GM12878 (cell line): ENCODE measurements at regions not wholly inside any gene's neighbourhood (a gene's known extent, or its start where the extent isn't known, plus 50 kb on each side); places are given as distances from the start of the nearest gene placed in this dataset.

Experiments
- ATAC-seq: fragments of 200-7000 bp; cut with Tn5 transposase; 3 replicates; pipeline ENCODE4 v1.9.1; 2020; ENCODE audit warnings: mild to moderate bottlenecking, moderate library complexity
- BruUV-seq: library from RNA; stranded (reverse); fragments of 400-500 nt; replicated peaks from 2 replicates; lab custom pipeline; 2021; lab: Mats Ljungman, UMichigan
- CTCF ChIA-PET: fragments of 300-600 bp; sonication (Branson Sonifier 250); formaldehyde crosslinking; extraction: SDS; loops from one replicate; lab custom pipeline; 2021; ENCODE audit warnings: inconsistent platforms; lab: Yijun Ruan, JAX
- POLR2A ChIA-PET: fragments of 350-600 bp; formaldehyde crosslinking; extraction: SDS; loops from one replicate; lab custom pipeline; 2021; ENCODE audit warnings: inconsistent platforms; lab: Charles Lee
- RAD21 ChIA-PET: fragments of 300-600 bp; sonication (Branson Sonifier 250); formaldehyde crosslinking; loops from one replicate; lab custom pipeline; 2023; ENCODE audit warnings: antibody characterized with exemption; ENCODE audit not compliant: unreplicated experiment; lab: Charles Lee
- SMC1A ChIA-PET: fragments of 300-600 bp; sonication (Branson Sonifier 250); formaldehyde crosslinking; loops from one replicate; lab custom pipeline; 2023; ENCODE audit not compliant: unreplicated experiment, uncharacterized antibody; lab: Charles Lee
- DNase-seq: peaks from one replicate; pipeline ENCODE4 v3.0.0-alpha.2; 2011; ENCODE audit warnings: low read depth, low spot score
- FAIRE-seq: peaks from 3 replicates; lab custom pipeline; 2011; peaks lifted over from hg19 to GRCh38; lab: Jason Lieb, UNC
- H2AFZ ChIP-seq: 2 replicates; pipeline ENCODE4 v1.6.0; 2011; ENCODE audit warnings: low read depth, low read length, control low read depth; ENCODE audit not compliant: control insufficient read depth
- H3K27ac ChIP-seq: 2 replicates; pipeline ENCODE4 v1.5.1; 2011; ENCODE audit warnings: control low read depth; ENCODE audit not compliant: control insufficient read depth, insufficient read depth
- H3K27me3 ChIP-seq, 2 experiments: replicated peaks in 1 of 2; 2 replicates each; pipeline versions ENCODE4 v1.6.0 to v1.6.1; 2011; ENCODE audit warnings: low read length in 1 of 2; ENCODE audit not compliant: control insufficient read depth in 2 of 2, insufficient read depth in 2 of 2
- H3K36me3 ChIP-seq, 2 experiments: 2 replicates each; pipeline ENCODE4 v1.5.1; 2011; ENCODE audit warnings: low read length in 1 of 2; ENCODE audit not compliant: control insufficient read depth in 2 of 2, insufficient read depth in 2 of 2
- H3K4me1 ChIP-seq: 2 replicates; pipeline ENCODE4 v1.6.1; 2011; ENCODE audit warnings: mild to moderate bottlenecking, low read length, moderate library complexity, mixed read lengths; ENCODE audit not compliant: control insufficient read depth, insufficient read depth
- H3K4me2 ChIP-seq: 2 replicates; pipeline ENCODE4 v1.6.0; 2011; ENCODE audit warnings: control low read depth; ENCODE audit not compliant: control insufficient read depth, insufficient read depth
- H3K4me3 ChIP-seq: fragments of 200-600 bp; sonication (generic); 2 replicates; pipeline ENCODE4 v1.5.1; 2016
- H3K79me2 ChIP-seq: 2 replicates; pipeline ENCODE4 v1.6.0; 2011; ENCODE audit warnings: low read length; ENCODE audit not compliant: control insufficient read depth, insufficient read depth
- H3K9ac ChIP-seq: 2 replicates; pipeline ENCODE4 v1.8.0; 2011; ENCODE audit warnings: low read length, control low read depth, mixed read lengths; ENCODE audit not compliant: control insufficient read depth, insufficient read depth
- H3K9me3 ChIP-seq: replicated peaks from 3 replicates; pipeline ENCODE4 v1.5.1; 2011; ENCODE audit warnings: mild to moderate bottlenecking, low read length; ENCODE audit not compliant: control insufficient read depth, insufficient read depth
- H4K20me1 ChIP-seq: 2 replicates; pipeline ENCODE4 v1.6.0; 2011; ENCODE audit not compliant: control insufficient read depth, insufficient read depth
- ATF2 ChIP-seq: IDR thresholded peaks from 2 replicates; pipeline ENCODE4 v1.6.1; 2012; ENCODE audit warnings: low read length, inconsistent platforms
- BMI1 ChIP-seq: fragments of 450-650 bp; IDR thresholded peaks from 2 replicates; pipeline ENCODE4 v1.6.1; 2016; ENCODE audit warnings: mild to moderate bottlenecking, moderate library complexity, borderline replicate concordance
- CBX3 ChIP-seq: fragments of 200-600 bp; sonication (generic); IDR thresholded peaks from 2 replicates; pipeline ENCODE4 v1.6.1; 2016; ENCODE audit warnings: low read depth, borderline replicate concordance
- CHD4 ChIP-seq: fragments of 200-600 bp; sonication (generic); IDR thresholded peaks from 2 replicates; pipeline ENCODE4 v1.6.1; 2016; ENCODE audit warnings: mild to moderate bottlenecking
- E2F8 ChIP-seq: fragments of 450-650 bp; IDR thresholded peaks from 2 replicates; pipeline ENCODE4 v1.6.1; 2018; ENCODE audit warnings: mild to moderate bottlenecking, low read depth, moderate library complexity; ENCODE audit not compliant: partially characterized antibody
- HDGF ChIP-seq: fragments of 450-650 bp; IDR thresholded peaks from 2 replicates; pipeline ENCODE4 v1.6.1; 2016; ENCODE audit warnings: antibody characterized with exemption
- MEF2B ChIP-seq: fragments of 450-650 bp; IDR thresholded peaks from 2 replicates; pipeline ENCODE4 v1.6.1; 2018; ENCODE audit warnings: mild to moderate bottlenecking, moderate library complexity; ENCODE audit not compliant: partially characterized antibody, poor library complexity, severe bottlenecking
- YBX1 ChIP-seq: fragments of 450-650 bp; IDR thresholded peaks from 2 replicates; pipeline ENCODE4 v1.6.1; 2016; ENCODE audit warnings: antibody characterized with exemption
- WGBS: methylation state at CpG from one replicate; pipeline ENCODE4 v1.1.6; 2016; ENCODE audit warnings: low lambda C conversion rate; ENCODE audit not compliant: insufficient replicate concordance, insufficient coverage; ENCODE audit errors: missing lambda C conversion rate; 5-methylcytosine and 5-hydroxymethylcytosine counted together
- in situ Hi-C: fragments of 300-500 bp; cut with MboI; formaldehyde crosslinking; loops from 9 replicates; pipeline ENCODE4 v1.14.3; 2018; ENCODE audit warnings: mixed read lengths
- intact Hi-C: fragments of 100-400 bp; cut with micrococcal nuclease; formaldehyde crosslinking; loops from one replicate; pipeline ENCODE4 v1.14.2; 2022; ENCODE audit not compliant: unreplicated experiment
- TF ChIP-seq, protein P1 (sequence below): fragments of 450-650 bp; IDR thresholded peaks from 2 replicates; pipeline ENCODE4 v1.6.1; 2016; ENCODE audit warnings: mild to moderate bottlenecking, moderate library complexity, borderline replicate concordance

GRCh38 chrX:7204619-7205018 is 56.7 kb upstream of the PUDP start:
- Histone ChIP-seq H3K9ac (no peak overlapping the region), H3K4me3 (no peak overlapping the region), H3K27me3 (no peaks in the 10 kb centered on the region), H3K4me1 (peaks cover 4% of the 10 kb centered on the region), H3K36me3 (no peaks in the 10 kb centered on the region; a peak in 1 of 4 replicates), H3K79me2 (no peaks in the 10 kb centered on the region), H4K20me1 (no peaks in the 10 kb centered on the region), H3K4me2 (peak overlapping the region; percentile 35; the same call in 1 of the 2 replicates), H2AFZ (no peak overlapping the region)
- no peak for FAIRE-seq
- ChIA-PET POLR2A (no interaction called here), SMC1A (interaction anchor here (0.8 to 2.5 kb wide), 4 partner anchors 10 to 135 kb away, joined by 3 to 7 read pairs (median 3); no protein-coding TSS in a partner anchor), CTCF (no interaction called here), RAD21 (interaction anchor here (0.6 kb wide), 1 partner anchor 357 kb away, joined by 5 read pairs; no protein-coding TSS in a partner anchor)
- in situ Hi-C loops (no loop called here), intact Hi-C loops (no loop called here)
- BruUV-seq = no TSS peak
- TF ChIP-seq HDGF (peak; percentile 88), E2F8 (no peak), CBX3 (no peak), CHD4 (no peak), BMI1 (no peak), ATF2 (no peak), MEF2B (no peak), YBX1 (0 out of 2 replicates have a peak, but pooled peaks have one; percentile 56)
- TF ChIP-seq, protein P1, sequence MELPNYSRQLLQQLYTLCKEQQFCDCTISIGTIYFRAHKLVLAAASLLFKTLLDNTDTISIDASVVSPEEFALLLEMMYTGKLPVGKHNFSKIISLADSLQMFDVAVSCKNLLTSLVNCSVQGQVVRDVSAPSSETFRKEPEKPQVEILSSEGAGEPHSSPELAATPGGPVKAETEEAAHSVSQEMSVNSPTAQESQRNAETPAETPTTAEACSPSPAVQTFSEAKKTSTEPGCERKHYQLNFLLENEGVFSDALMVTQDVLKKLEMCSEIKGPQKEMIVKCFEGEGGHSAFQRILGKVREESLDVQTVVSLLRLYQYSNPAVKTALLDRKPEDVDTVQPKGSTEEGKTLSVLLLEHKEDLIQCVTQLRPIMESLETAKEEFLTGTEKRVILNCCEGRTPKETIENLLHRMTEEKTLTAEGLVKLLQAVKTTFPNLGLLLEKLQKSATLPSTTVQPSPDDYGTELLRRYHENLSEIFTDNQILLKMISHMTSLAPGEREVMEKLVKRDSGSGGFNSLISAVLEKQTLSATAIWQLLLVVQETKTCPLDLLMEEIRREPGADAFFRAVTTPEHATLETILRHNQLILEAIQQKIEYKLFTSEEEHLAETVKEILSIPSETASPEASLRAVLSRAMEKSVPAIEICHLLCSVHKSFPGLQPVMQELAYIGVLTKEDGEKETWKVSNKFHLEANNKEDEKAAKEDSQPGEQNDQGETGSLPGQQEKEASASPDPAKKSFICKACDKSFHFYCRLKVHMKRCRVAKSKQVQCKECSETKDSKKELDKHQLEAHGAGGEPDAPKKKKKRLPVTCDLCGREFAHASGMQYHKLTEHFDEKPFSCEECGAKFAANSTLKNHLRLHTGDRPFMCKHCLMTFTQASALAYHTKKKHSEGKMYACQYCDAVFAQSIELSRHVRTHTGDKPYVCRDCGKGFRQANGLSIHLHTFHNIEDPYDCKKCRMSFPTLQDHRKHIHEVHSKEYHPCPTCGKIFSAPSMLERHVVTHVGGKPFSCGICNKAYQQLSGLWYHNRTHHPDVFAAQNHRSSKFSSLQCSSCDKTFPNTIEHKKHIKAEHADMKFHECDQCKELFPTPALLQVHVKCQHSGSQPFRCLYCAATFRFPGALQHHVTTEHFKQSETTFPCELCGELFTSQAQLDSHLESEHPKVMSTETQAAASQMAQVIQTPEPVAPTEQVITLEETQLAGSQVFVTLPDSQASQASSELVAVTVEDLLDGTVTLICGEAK = no peak
- TF ChIP-seq, all 136 proteins: peak for 2
- ATAC-seq (no peak), DNase-seq (no peak)
- Histone ChIP-seq H3K27ac (no peak overlapping the region), H3K9me3 (no peaks in the 10 kb centered on the region)
- WGBS = 100% methylated on average over 1 of the region's 1 CpG
